ENCODE measurements at regions not wholly inside any gene's neighbourhood (a gene's known extent, or its start where the extent isn't known, plus 50 kb on each side); places are given as distances from the start of the nearest gene placed in this dataset.

GRCh38 chr6:144551339-144551738, 266.2 kb downstream of the UTRN start:
- Histone ChIP-seq H3K9ac (ENCODE audit: low read depth in 1 of 2, low read length in 2 of 2) (no peak overlapping the region), H3K4me1 (ENCODE audit: control insufficient read depth in 4 of 4, insufficient read depth in 4 of 4, low read length in 3 of 4) (peaks cover 0 to 8% (median 4%) of the 10 kb centered on the region in 4 donors), H3K27me3 (ENCODE audit: control insufficient read depth in 4 of 4, insufficient read depth in 4 of 4, low read length in 3 of 4) (no peaks in the 10 kb centered on the region), H3K27ac (ENCODE audit: low read depth in 1 of 2, low read length in 2 of 2) (no peak overlapping the region), H3K36me3 (ENCODE audit: control insufficient read depth in 4 of 4, insufficient read depth in 3 of 4, low read depth in 1 of 4, low read length in 3 of 4) (peaks cover 3 to 24% (median 14%) of the 10 kb centered on the region in 4 donors), H3K4me3 (ENCODE audit: low read depth in 1 of 3, low read length in 3 of 3) (no peak overlapping the region), H3K9me3 (ENCODE audit: control insufficient read depth in 4 of 4, low read length in 3 of 4) (no peaks in the 10 kb centered on the region)
- DNase-seq (ENCODE audit: low spot score) = no peak
- 94% methylated on average over 1 of the region's 1 CpG for WGBS
- no peak for TF ChIP-seq CTCF (IDR thresholded peaks at IDR 0.05; ENCODE audit: low read depth, low read length, missing input control)
- no peak for TF ChIP-seq RXRA (IDR thresholded peaks at IDR 0.05)
- no peak for TF ChIP-seq NR2F2 (IDR thresholded peaks at IDR 0.05)
- TF ChIP-seq REST (IDR thresholded peaks at IDR 0.05) = no peak
- TF ChIP-seq ATF3 (IDR thresholded peaks at IDR 0.05) = no peak
- TF ChIP-seq HNF4A (conservative IDR thresholded peaks at IDR 0.05) = no peak
- TF ChIP-seq TAF1 (conservative IDR thresholded peaks at IDR 0.05) = no peak
- no peak for TF ChIP-seq EGR1 (IDR thresholded peaks at IDR 0.05; ENCODE audit: low read depth in 2 of 2)
- no peak for TF ChIP-seq HNF4G (IDR thresholded peaks at IDR 0.05)
- TF ChIP-seq SP1 (IDR thresholded peaks at IDR 0.05) = no peak
- no peak for TF ChIP-seq FOXA1 (IDR thresholded peaks at IDR 0.05)
- TF ChIP-seq FOXA2 (IDR thresholded peaks at IDR 0.05) = no peak
- TF ChIP-seq GABPA (IDR thresholded peaks at IDR 0.05 in 1 of 2, conservative IDR thresholded peaks at IDR 0.05 in 1 of 2) = no peak
- TF ChIP-seq MAX (IDR thresholded peaks at IDR 0.05) = no peak
- no peak for TF ChIP-seq JUND (IDR thresholded peaks at IDR 0.05)
- TF ChIP-seq YY1 (IDR thresholded peaks at IDR 0.05) = no peak
- no peak for TF ChIP-seq RAD21 (IDR thresholded peaks at IDR 0.05)
- no peak for TF ChIP-seq ZBTB33 (IDR thresholded peaks at IDR 0.05)

All from liver (tissue), 8 donors.